ENCODE measurements at regions not wholly inside any gene's neighbourhood (a gene's known extent, or its start where the extent isn't known, plus 50 kb on each side); places are given as distances from the start of the nearest gene placed in this dataset.

- CTCF ChIA-PET, result no interaction called here
Measured at GRCh38 chr14:98994561-98994960, 277.4 kb downstream of the BCL11B start.

GRCh38 chr14:98997526-98998205, 274.3 kb downstream of the BCL11B start:
- Mint-ChIP-seq H3K27ac (no peak overlapping the region), H3K9me3 (peaks cover 9% of the 10 kb centered on the region), H3K4me1 (peaks cover 37% of the 10 kb centered on the region), H3K4me3 (no peak overlapping the region), H3K36me3 (peaks cover 2% of the 10 kb centered on the region; the same call in 1 of the 2 replicates), H3K27me3 (ENCODE audit: low read depth) (peaks cover 30% of the 10 kb centered on the region)
- POLR2A ChIA-PET, result no interaction called here
- CTCF ChIA-PET, result no interaction called here
- no peak for DNase-seq (ENCODE audit: low spot score)
- TF ChIP-seq, protein P1, sequence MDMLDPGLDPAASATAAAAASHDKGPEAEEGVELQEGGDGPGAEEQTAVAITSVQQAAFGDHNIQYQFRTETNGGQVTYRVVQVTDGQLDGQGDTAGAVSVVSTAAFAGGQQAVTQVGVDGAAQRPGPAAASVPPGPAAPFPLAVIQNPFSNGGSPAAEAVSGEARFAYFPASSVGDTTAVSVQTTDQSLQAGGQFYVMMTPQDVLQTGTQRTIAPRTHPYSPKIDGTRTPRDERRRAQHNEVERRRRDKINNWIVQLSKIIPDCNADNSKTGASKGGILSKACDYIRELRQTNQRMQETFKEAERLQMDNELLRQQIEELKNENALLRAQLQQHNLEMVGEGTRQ (CRISPR knock-in tag; IDR thresholded peaks at IDR 0.05), result no peak
- no peak for TF ChIP-seq FOXK1 (CRISPR knock-in tag; IDR thresholded peaks at IDR 0.05)
- ATAC-seq, result no peak

More at GRCh38 chr14:98994561-98994960, 277.4 kb downstream of the BCL11B start:
- no peak for DNase-seq (ENCODE audit: low spot score)
- Mint-ChIP-seq H3K4me3 (no peak overlapping the region), H3K36me3 (peaks cover 2% of the 10 kb centered on the region; the same call in 1 of the 2 replicates), H3K9me3 (peaks cover 9% of the 10 kb centered on the region), H3K4me1 (peaks cover 32% of the 10 kb centered on the region), H3K27ac (no peak overlapping the region), H3K27me3 (ENCODE audit: low read depth) (peaks cover 16% of the 10 kb centered on the region)
- no peak for ATAC-seq
- TF ChIP-seq, protein P2, sequence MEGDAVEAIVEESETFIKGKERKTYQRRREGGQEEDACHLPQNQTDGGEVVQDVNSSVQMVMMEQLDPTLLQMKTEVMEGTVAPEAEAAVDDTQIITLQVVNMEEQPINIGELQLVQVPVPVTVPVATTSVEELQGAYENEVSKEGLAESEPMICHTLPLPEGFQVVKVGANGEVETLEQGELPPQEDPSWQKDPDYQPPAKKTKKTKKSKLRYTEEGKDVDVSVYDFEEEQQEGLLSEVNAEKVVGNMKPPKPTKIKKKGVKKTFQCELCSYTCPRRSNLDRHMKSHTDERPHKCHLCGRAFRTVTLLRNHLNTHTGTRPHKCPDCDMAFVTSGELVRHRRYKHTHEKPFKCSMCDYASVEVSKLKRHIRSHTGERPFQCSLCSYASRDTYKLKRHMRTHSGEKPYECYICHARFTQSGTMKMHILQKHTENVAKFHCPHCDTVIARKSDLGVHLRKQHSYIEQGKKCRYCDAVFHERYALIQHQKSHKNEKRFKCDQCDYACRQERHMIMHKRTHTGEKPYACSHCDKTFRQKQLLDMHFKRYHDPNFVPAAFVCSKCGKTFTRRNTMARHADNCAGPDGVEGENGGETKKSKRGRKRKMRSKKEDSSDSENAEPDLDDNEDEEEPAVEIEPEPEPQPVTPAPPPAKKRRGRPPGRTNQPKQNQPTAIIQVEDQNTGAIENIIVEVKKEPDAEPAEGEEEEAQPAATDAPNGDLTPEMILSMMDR (IDR thresholded peaks at IDR 0.05), result no peak
- TF ChIP-seq, protein P3, sequence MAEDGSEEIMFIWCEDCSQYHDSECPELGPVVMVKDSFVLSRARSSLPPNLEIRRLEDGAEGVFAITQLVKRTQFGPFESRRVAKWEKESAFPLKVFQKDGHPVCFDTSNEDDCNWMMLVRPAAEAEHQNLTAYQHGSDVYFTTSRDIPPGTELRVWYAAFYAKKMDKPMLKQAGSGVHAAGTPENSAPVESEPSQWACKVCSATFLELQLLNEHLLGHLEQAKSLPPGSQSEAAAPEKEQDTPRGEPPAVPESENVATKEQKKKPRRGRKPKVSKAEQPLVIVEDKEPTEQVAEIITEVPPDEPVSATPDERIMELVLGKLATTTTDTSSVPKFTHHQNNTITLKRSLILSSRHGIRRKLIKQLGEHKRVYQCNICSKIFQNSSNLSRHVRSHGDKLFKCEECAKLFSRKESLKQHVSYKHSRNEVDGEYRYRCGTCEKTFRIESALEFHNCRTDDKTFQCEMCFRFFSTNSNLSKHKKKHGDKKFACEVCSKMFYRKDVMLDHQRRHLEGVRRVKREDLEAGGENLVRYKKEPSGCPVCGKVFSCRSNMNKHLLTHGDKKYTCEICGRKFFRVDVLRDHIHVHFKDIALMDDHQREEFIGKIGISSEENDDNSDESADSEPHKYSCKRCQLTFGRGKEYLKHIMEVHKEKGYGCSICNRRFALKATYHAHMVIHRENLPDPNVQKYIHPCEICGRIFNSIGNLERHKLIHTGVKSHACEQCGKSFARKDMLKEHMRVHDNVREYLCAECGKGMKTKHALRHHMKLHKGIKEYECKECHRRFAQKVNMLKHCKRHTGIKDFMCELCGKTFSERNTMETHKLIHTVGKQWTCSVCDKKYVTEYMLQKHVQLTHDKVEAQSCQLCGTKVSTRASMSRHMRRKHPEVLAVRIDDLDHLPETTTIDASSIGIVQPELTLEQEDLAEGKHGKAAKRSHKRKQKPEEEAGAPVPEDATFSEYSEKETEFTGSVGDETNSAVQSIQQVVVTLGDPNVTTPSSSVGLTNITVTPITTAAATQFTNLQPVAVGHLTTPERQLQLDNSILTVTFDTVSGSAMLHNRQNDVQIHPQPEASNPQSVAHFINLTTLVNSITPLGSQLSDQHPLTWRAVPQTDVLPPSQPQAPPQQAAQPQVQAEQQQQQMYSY (CRISPR knock-in tag; IDR thresholded peaks at IDR 0.05), result no peak
- TF ChIP-seq CREB1 (CRISPR knock-in tag; IDR thresholded peaks at IDR 0.05) (no peak), NR3C1 (CRISPR knock-in tag; conservative IDR thresholded peaks at IDR 0.05; ENCODE audit: low read depth) (no peak), GRHL2 (CRISPR knock-in tag; IDR thresholded peaks at IDR 0.05; ENCODE audit: insufficient replicate concordance, severe bottlenecking) (no peak), PRRX2 (CRISPR knock-in tag; IDR thresholded peaks at IDR 0.05) (no peak), FOXJ3 (CRISPR knock-in tag; IDR thresholded peaks at IDR 0.05; ENCODE audit: borderline replicate concordance) (no peak), ZNF396 (CRISPR knock-in tag; IDR thresholded peaks at IDR 0.05; ENCODE audit: borderline replicate concordance) (no peak), NFYB (CRISPR knock-in tag; conservative IDR thresholded peaks at IDR 0.05; ENCODE audit: low read depth) (no peak), RORB (CRISPR knock-in tag; IDR thresholded peaks at IDR 0.05) (no peak), NR2C2 (CRISPR knock-in tag; IDR thresholded peaks at IDR 0.05) (no peak), RELA (CRISPR knock-in tag; IDR thresholded peaks at IDR 0.05; ENCODE audit: borderline replicate concordance) (no peak), MAX (CRISPR knock-in tag; IDR thresholded peaks at IDR 0.05) (no peak)
- TF ChIP-seq, protein P1 (CRISPR knock-in tag; IDR thresholded peaks at IDR 0.05), result no peak
- TF ChIP-seq, protein P4, sequence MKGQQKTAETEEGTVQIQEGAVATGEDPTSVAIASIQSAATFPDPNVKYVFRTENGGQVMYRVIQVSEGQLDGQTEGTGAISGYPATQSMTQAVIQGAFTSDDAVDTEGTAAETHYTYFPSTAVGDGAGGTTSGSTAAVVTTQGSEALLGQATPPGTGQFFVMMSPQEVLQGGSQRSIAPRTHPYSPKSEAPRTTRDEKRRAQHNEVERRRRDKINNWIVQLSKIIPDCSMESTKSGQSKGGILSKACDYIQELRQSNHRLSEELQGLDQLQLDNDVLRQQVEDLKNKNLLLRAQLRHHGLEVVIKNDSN (CRISPR knock-in tag; IDR thresholded peaks at IDR 0.05), result no peak
- POLR2A ChIA-PET, result no interaction called here

All from WTC11 (cell line).